ENCODE measurements at regions not wholly inside any gene's neighbourhood (a gene's known extent, or its start where the extent isn't known, plus 50 kb on each side); places are given as distances from the start of the nearest gene placed in this dataset.
"Not testable (repeated sequence)": the region's sequence is repeated elsewhere in the genome, so short reads cannot be mapped to it uniquely, and the experiment has no call there.

DNA sequence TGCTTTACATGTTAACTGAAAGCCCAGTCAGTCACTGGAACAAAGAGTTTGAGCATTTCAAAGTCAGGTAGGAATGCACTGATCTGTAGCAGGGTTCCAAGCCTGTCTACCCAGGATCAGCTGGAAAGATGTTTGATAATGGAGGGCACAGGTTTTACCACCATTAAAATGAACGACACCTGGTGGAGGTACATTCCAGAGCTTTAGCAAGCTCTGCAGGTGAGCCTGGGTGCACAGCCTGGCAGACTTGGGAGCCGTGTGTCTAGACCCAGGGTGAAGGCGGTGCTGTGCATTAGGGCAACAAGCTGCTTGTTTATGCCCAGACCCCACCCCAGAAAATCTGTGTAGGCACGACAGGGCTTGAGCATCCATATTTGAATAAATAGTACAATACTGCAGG, 206.7 kb downstream of the RTP5 start:
- POLR2A ChIA-PET (ENCODE audit: partially characterized antibody); H3K9ac ChIP-seq (replicated peaks in 1 of 4; ENCODE audit: extremely low read depth in 1 of 4, low read depth in 3 of 4, low read length in 3 of 4); H4K20me1 ChIP-seq (replicated peaks in 1 of 2; ENCODE audit: control insufficient read depth in 1 of 2, insufficient read depth in 2 of 2, low read length in 2 of 2); H2BK5ac ChIP-seq (ENCODE audit: low read depth, low read length); H2AK5ac ChIP-seq (ENCODE audit: low read depth, low read length); H3K56ac ChIP-seq (replicated peaks; ENCODE audit: insufficient read length, low read depth, low read length); H3K18ac ChIP-seq (ENCODE audit: extremely low read depth, low read length); H4K91ac ChIP-seq (replicated peaks; ENCODE audit: insufficient read length, low read length); H3K4me2 ChIP-seq (ENCODE audit: insufficient read depth in 1 of 2, low read depth in 2 of 2, low read length in 2 of 2); H3K79me2 ChIP-seq (ENCODE audit: control insufficient read depth in 1 of 2, insufficient read depth in 2 of 2, low read length in 2 of 2); H3K14ac ChIP-seq (ENCODE audit: insufficient read length); H3K79me1 ChIP-seq (ENCODE audit: low read depth, low read length); H2BK15ac ChIP-seq (ENCODE audit: low read length); H3K23ac ChIP-seq (ENCODE audit: insufficient read length); H3K27ac ChIP-seq (ENCODE audit: low read depth, low read length); H2AFZ ChIP-seq (ENCODE audit: low read length); CTCF ChIA-PET (ENCODE audit: partially characterized antibody); FAIRE-seq; H3K27me3 ChIP-seq (replicated peaks in 1 of 4; ENCODE audit: control insufficient read depth in 3 of 4, extremely low read depth in 1 of 4, insufficient read depth in 3 of 4, low read length in 3 of 4); H2BK20ac ChIP-seq (ENCODE audit: low read length); H3K36me3 ChIP-seq (ENCODE audit: control insufficient read depth in 2 of 4, insufficient read depth in 4 of 4, low read length in 3 of 4); H3K4me1 ChIP-seq (replicated peaks in 1 of 4; ENCODE audit: control insufficient read depth in 3 of 4, insufficient read depth in 4 of 4, low read length in 3 of 4); H3K9me3 ChIP-seq (ENCODE audit: insufficient read depth in 2 of 2, low read depth in 1 of 2, low read length in 1 of 2); H4K5ac ChIP-seq (ENCODE audit: insufficient read length, low read depth, low read length); DNase-seq (ENCODE audit: low read depth in 1 of 2, low spot score in 2 of 2); H3K23me2 ChIP-seq (ENCODE audit: low read depth, low read length); H3K4ac ChIP-seq (replicated peaks; ENCODE audit: insufficient read length, low read depth, low read length); H3K4me3 ChIP-seq (ENCODE audit: extremely low read depth in 1 of 4, insufficient read depth in 2 of 4, low read depth in 3 of 4, low read length in 4 of 4); H4K8ac ChIP-seq (ENCODE audit: extremely low read depth, insufficient read depth, low read length); H2BK12ac ChIP-seq (ENCODE audit: low read depth, low read length); H2BK120ac ChIP-seq (replicated peaks; ENCODE audit: low read depth, low read length): not testable (repeated sequence)
- whole genome bisulfite sequencing, 2 experiments (ENCODE audit: extremely low coverage in 1 of 2, insufficient coverage in 1 of 2, insufficient read length in 1 of 2, insufficient replicate concordance in 2 of 2, low coverage in 1 of 2, low lambda C conversion rate in 2 of 2, missing lambda C conversion rate in 1 of 2) = 81% methylated on average over 4 of the region's 4 CpGs; no CpG with 5 or more reads in 1 of the 2 experiments

DNA sequence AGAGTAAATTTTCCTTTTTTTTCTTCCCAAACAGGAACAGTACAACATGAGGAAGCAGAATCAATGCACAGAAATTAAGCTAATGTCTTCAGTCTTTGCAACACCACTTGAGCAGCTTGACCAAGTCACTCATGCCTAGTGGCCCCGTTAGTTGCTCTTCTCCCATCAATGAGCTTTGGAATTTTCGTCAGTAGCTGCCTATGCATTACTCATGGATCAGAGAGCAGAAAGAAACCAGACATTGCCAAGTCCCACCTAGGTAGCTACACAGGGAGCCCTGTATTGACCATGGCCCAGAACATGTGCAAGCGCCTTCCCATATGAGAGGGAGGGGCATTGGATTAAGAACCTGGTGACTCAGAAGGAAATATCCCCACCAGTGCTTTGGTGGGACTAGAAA, 208.9 kb downstream of the RTP5 start:
- H2BK5ac ChIP-seq (ENCODE audit: low read depth, low read length); H2AFZ ChIP-seq (ENCODE audit: low read length); H3K27ac ChIP-seq (ENCODE audit: low read depth, low read length); H4K91ac ChIP-seq (replicated peaks; ENCODE audit: insufficient read length, low read length); H3K23me2 ChIP-seq (ENCODE audit: low read depth, low read length); H3K27me3 ChIP-seq (replicated peaks in 1 of 4; ENCODE audit: control insufficient read depth in 3 of 4, extremely low read depth in 1 of 4, insufficient read depth in 3 of 4, low read length in 3 of 4); H2BK12ac ChIP-seq (ENCODE audit: low read depth, low read length); FAIRE-seq; H2BK120ac ChIP-seq (replicated peaks; ENCODE audit: low read depth, low read length); H3K14ac ChIP-seq (ENCODE audit: insufficient read length); H3K79me2 ChIP-seq (ENCODE audit: control insufficient read depth in 1 of 2, insufficient read depth in 2 of 2, low read length in 2 of 2); H3K4me1 ChIP-seq (replicated peaks in 1 of 4; ENCODE audit: control insufficient read depth in 3 of 4, insufficient read depth in 4 of 4, low read length in 3 of 4); H3K4me2 ChIP-seq (ENCODE audit: insufficient read depth in 1 of 2, low read depth in 2 of 2, low read length in 2 of 2); H2AK5ac ChIP-seq (ENCODE audit: low read depth, low read length); H4K20me1 ChIP-seq (replicated peaks in 1 of 2; ENCODE audit: control insufficient read depth in 1 of 2, insufficient read depth in 2 of 2, low read length in 2 of 2); H4K5ac ChIP-seq (ENCODE audit: insufficient read length, low read depth, low read length); H3K4ac ChIP-seq (replicated peaks; ENCODE audit: insufficient read length, low read depth, low read length); H3K36me3 ChIP-seq (ENCODE audit: control insufficient read depth in 2 of 4, insufficient read depth in 4 of 4, low read length in 3 of 4); H3K9ac ChIP-seq (replicated peaks in 1 of 4; ENCODE audit: extremely low read depth in 1 of 4, low read depth in 3 of 4, low read length in 3 of 4); POLR2A ChIA-PET (ENCODE audit: partially characterized antibody); H2BK20ac ChIP-seq (ENCODE audit: low read length); H3K23ac ChIP-seq (ENCODE audit: insufficient read length); H4K8ac ChIP-seq (ENCODE audit: extremely low read depth, insufficient read depth, low read length); H2BK15ac ChIP-seq (ENCODE audit: low read length); H3K9me3 ChIP-seq (ENCODE audit: insufficient read depth in 2 of 2, low read depth in 1 of 2, low read length in 1 of 2); H3K18ac ChIP-seq (ENCODE audit: extremely low read depth, low read length); H3K79me1 ChIP-seq (ENCODE audit: low read depth, low read length); H3K56ac ChIP-seq (replicated peaks; ENCODE audit: insufficient read length, low read depth, low read length); DNase-seq (ENCODE audit: low read depth in 1 of 2, low spot score in 2 of 2); H3K4me3 ChIP-seq (ENCODE audit: extremely low read depth in 1 of 4, insufficient read depth in 2 of 4, low read depth in 3 of 4, low read length in 4 of 4); CTCF ChIA-PET (ENCODE audit: partially characterized antibody): not testable (repeated sequence)
- 74% methylated on average over 3 of the region's 3 CpGs; no CpG with 5 or more reads in 1 of the 2 experiments for WGBS, 2 experiments (ENCODE audit: extremely low coverage in 1 of 2, insufficient coverage in 1 of 2, insufficient read length in 1 of 2, insufficient replicate concordance in 2 of 2, low coverage in 1 of 2, low lambda C conversion rate in 2 of 2, missing lambda C conversion rate in 1 of 2)

Measured in H1 (cell line).